ENCODE measurements at regions not wholly inside any gene's neighbourhood (a gene's known extent, or its start where the extent isn't known, plus 50 kb on each side); places are given as distances from the start of the nearest gene placed in this dataset.

DNA sequence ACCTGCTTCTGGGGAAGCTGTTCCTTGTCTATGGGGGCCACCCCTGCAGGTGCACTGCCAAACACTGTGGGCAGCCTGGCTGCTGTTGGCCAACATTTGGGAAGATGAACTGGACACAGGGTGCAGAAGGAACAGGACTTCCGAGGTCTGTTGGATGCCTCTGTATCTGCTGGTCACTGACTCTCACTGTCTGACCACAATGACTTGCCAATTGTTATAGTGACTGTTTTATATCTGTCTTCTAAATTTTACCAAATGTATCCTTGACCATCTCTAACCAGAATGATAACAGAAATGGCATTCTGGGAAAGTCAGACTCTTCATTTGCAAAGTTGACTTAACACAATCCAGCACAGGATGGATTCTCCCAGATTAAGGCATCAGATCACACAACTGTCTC is 214.0 kb upstream of the PRSS58 start:
- ChIA-PET CTCF (interaction anchor here (1.8 to 2.4 kb wide), 2 partner anchors 11 to 13 kb away, joined by 8 to 10 read pairs; no protein-coding TSS in a partner anchor), POLR2A (no interaction called here), RAD21 (ENCODE audit: low non-redundant PET in 1 of 2, low total read pairs in 2 of 2, uncharacterized antibody in 2 of 2, unreplicated experiment in 2 of 2) (no interaction called here)
- TF ChIP-seq EGR1 (IDR thresholded peaks at IDR 0.05; ENCODE audit: low read depth) (no peak), ZFX (IDR thresholded peaks at IDR 0.05) (no peak), CEBPB (IDR thresholded peaks at IDR 0.05; ENCODE audit: low read depth) (no peak), POLR2A (IDR thresholded peaks at IDR 0.05; ENCODE audit: borderline replicate concordance, extremely low read depth, insufficient read depth, insufficient read length) (no peak), SIN3A (IDR thresholded peaks at IDR 0.05; ENCODE audit: low read depth) (no peak), JUND (IDR thresholded peaks at IDR 0.05) (no peak), SRF (IDR thresholded peaks at IDR 0.05; ENCODE audit: low read depth) (no peak), EZH2 (IDR thresholded peaks at IDR 0.05) (no peak), POLR2AphosphoS5 (IDR thresholded peaks at IDR 0.05; ENCODE audit: low read depth, low read length) (no peak)
- TF ChIP-seq, protein P1, sequence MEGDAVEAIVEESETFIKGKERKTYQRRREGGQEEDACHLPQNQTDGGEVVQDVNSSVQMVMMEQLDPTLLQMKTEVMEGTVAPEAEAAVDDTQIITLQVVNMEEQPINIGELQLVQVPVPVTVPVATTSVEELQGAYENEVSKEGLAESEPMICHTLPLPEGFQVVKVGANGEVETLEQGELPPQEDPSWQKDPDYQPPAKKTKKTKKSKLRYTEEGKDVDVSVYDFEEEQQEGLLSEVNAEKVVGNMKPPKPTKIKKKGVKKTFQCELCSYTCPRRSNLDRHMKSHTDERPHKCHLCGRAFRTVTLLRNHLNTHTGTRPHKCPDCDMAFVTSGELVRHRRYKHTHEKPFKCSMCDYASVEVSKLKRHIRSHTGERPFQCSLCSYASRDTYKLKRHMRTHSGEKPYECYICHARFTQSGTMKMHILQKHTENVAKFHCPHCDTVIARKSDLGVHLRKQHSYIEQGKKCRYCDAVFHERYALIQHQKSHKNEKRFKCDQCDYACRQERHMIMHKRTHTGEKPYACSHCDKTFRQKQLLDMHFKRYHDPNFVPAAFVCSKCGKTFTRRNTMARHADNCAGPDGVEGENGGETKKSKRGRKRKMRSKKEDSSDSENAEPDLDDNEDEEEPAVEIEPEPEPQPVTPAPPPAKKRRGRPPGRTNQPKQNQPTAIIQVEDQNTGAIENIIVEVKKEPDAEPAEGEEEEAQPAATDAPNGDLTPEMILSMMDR (IDR thresholded peaks at IDR 0.05 in 2 of 3, conservative IDR thresholded peaks at IDR 0.05 in 1 of 3; ENCODE audit: borderline replicate concordance in 1 of 3, insufficient read depth in 1 of 3, low read depth in 2 of 3, low read length in 2 of 3) = no peak
- TF ChIP-seq, protein P2, sequence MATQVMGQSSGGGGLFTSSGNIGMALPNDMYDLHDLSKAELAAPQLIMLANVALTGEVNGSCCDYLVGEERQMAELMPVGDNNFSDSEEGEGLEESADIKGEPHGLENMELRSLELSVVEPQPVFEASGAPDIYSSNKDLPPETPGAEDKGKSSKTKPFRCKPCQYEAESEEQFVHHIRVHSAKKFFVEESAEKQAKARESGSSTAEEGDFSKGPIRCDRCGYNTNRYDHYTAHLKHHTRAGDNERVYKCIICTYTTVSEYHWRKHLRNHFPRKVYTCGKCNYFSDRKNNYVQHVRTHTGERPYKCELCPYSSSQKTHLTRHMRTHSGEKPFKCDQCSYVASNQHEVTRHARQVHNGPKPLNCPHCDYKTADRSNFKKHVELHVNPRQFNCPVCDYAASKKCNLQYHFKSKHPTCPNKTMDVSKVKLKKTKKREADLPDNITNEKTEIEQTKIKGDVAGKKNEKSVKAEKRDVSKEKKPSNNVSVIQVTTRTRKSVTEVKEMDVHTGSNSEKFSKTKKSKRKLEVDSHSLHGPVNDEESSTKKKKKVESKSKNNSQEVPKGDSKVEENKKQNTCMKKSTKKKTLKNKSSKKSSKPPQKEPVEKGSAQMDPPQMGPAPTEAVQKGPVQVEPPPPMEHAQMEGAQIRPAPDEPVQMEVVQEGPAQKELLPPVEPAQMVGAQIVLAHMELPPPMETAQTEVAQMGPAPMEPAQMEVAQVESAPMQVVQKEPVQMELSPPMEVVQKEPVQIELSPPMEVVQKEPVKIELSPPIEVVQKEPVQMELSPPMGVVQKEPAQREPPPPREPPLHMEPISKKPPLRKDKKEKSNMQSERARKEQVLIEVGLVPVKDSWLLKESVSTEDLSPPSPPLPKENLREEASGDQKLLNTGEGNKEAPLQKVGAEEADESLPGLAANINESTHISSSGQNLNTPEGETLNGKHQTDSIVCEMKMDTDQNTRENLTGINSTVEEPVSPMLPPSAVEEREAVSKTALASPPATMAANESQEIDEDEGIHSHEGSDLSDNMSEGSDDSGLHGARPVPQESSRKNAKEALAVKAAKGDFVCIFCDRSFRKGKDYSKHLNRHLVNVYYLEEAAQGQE (IDR thresholded peaks at IDR 0.05; ENCODE audit: low read depth) = no peak
- TF ChIP-seq, protein P3, sequence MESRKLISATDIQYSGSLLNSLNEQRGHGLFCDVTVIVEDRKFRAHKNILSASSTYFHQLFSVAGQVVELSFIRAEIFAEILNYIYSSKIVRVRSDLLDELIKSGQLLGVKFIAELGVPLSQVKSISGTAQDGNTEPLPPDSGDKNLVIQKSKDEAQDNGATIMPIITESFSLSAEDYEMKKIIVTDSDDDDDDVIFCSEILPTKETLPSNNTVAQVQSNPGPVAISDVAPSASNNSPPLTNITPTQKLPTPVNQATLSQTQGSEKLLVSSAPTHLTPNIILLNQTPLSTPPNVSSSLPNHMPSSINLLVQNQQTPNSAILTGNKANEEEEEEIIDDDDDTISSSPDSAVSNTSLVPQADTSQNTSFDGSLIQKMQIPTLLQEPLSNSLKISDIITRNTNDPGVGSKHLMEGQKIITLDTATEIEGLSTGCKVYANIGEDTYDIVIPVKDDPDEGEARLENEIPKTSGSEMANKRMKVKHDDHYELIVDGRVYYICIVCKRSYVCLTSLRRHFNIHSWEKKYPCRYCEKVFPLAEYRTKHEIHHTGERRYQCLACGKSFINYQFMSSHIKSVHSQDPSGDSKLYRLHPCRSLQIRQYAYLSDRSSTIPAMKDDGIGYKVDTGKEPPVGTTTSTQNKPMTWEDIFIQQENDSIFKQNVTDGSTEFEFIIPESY (IDR thresholded peaks at IDR 0.05; ENCODE audit: extremely low read depth, insufficient replicate concordance, low read length) = no peak
- TF ChIP-seq, protein P4, sequence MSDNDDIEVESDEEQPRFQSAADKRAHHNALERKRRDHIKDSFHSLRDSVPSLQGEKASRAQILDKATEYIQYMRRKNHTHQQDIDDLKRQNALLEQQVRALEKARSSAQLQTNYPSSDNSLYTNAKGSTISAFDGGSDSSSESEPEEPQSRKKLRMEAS (IDR thresholded peaks at IDR 0.05) = no peak
- H3K4me3 ChIP-seq (replicated peaks in 1 of 2; ENCODE audit: low read depth in 1 of 2, low read length in 2 of 2) = no peak overlapping the region
- H3K27me3 ChIP-seq (ENCODE audit: insufficient read depth, low read length) = no peaks in the 10 kb centered on the region
- no peaks in the 10 kb centered on the region for H3K36me3 ChIP-seq (ENCODE audit: control insufficient read depth in 1 of 2, insufficient read depth in 2 of 2, low read length in 2 of 2)
- ATAC-seq (no peak; the same call in 1 of the 2 replicates), DNase-seq (ENCODE audit: low read depth, low spot score) (no peak)
- BruUV-seq (replicated peaks) = no TSS peak
- no peak overlapping the region for H3K4me2 ChIP-seq (ENCODE audit: low read length)
- H3K9me2 ChIP-seq (ENCODE audit: insufficient read depth) = no peaks in the 10 kb centered on the region
- no peaks in the 10 kb centered on the region for H3K4me1 ChIP-seq (ENCODE audit: control insufficient read depth in 1 of 2, insufficient read depth in 2 of 2, low read length in 2 of 2)
- no peak overlapping the region for H2AFZ ChIP-seq (ENCODE audit: low read depth, low read length, poor library complexity, severe bottlenecking)
- no peak overlapping the region for H3K9ac ChIP-seq (ENCODE audit: low read length)
- H4K20me1 ChIP-seq (ENCODE audit: insufficient read depth) = no peaks in the 10 kb centered on the region
- no peaks in the 10 kb centered on the region for H3K9me3 ChIP-seq (ENCODE audit: control insufficient read depth in 1 of 2, insufficient read depth in 1 of 2, low read depth in 1 of 2, low read length in 2 of 2)
- H3K79me2 ChIP-seq (ENCODE audit: insufficient read depth, low read length) = no peaks in the 10 kb centered on the region
- no peak overlapping the region for H3K27ac ChIP-seq (ENCODE audit: low read depth, low read length)
- intact Hi-C loops (cut with micrococcal nuclease) = loop anchor here (1.0 kb wide), 1 partner anchor 37 kb away; no protein-coding TSS in a partner anchor

All from HCT116 (cell line).